K562 (cell line): ENCODE measurements at regions not wholly inside any gene's neighbourhood (a gene's known extent, or its start where the extent isn't known, plus 50 kb on each side); places are given as distances from the start of the nearest gene placed in this dataset.

Experiments
- ATAC-seq: fragments of 200-7000 bp; cut with Tn5 transposase; 3 replicates; pipeline ENCODE4 v1.9.1; 2020; ENCODE audit warnings: moderate library complexity
- BruUV-seq: library from RNA; stranded (reverse); fragments of 400-500 nt; replicated peaks from 2 replicates; lab custom pipeline; 2021; lab: Mats Ljungman, UMichigan
- CTCF ChIA-PET: fragments of 300-600 bp; formaldehyde crosslinking; extraction: SDS; loops from one replicate; lab custom pipeline; 2021; ENCODE audit warnings: low intra/inter-chr PET ratio; lab: Yijun Ruan, JAX
- POLR2A ChIA-PET: fragments of 300-600, 350-650 bp; sonication (Branson Sonifier 250); formaldehyde crosslinking; extraction: SDS; loops from one replicate; lab custom pipeline; 2021; ENCODE audit warnings: antibody characterized with exemption, inconsistent platforms; lab: Yijun Ruan, JAX
- DNase-seq, 4 experiments: peaks; one replicate each; pipeline versions ENCODE4 v3.0.0 to v3.0.0-alpha.2; 2011 to 2018; ENCODE audit warnings: low spot score in 3 of 4, mixed read lengths in 3 of 4; ENCODE audit errors: extremely low read depth in 1 of 4
- FAIRE-seq: peaks from 2 replicates; lab custom pipeline; 2011; peaks lifted over from hg19 to GRCh38; lab: Jason Lieb, UNC
- H2AFZ ChIP-seq: 2 replicates; pipeline ENCODE4 v1.6.0; 2011; ENCODE audit warnings: low read depth, low read length, control low read depth, inconsistent platforms
- H3K27ac ChIP-seq: fragments of 200-600 bp; 3 replicates; pipeline ENCODE4 v1.8.0; 2011; ENCODE audit warnings: low read depth, mild to moderate bottlenecking, control low read depth, inconsistent platforms, low read length, moderate library complexity, mixed read lengths; ENCODE audit errors: extremely low read depth
- H3K27me3 ChIP-seq, 2 experiments: fragments of 300-600 bp in 1 of 2; 2 replicates in 1 of 2; 3 replicates in 1 of 2; pipeline versions ENCODE4 v1.6.0 to v1.8.0; 2011; ENCODE audit warnings: inconsistent platforms in 2 of 2, low read length in 2 of 2, mild to moderate bottlenecking in 1 of 2, mixed read lengths in 1 of 2, moderate library complexity in 1 of 2; ENCODE audit not compliant: control insufficient read depth in 2 of 2, insufficient read depth in 2 of 2
- H3K36me3 ChIP-seq: fragments of 300-600 bp; 3 replicates; pipeline ENCODE4 v1.8.0; 2011; ENCODE audit warnings: mild to moderate bottlenecking, low read length, inconsistent platforms; ENCODE audit not compliant: control insufficient read depth, insufficient read depth
- H3K4me1 ChIP-seq, 2 experiments: fragments of 200-600 bp in 1 of 2; replicated peaks in 1 of 2; 2 replicates in 1 of 2; 3 replicates in 1 of 2; pipeline versions ENCODE4 v1.5.1 to v1.8.0; 2011; ENCODE audit warnings: inconsistent platforms in 2 of 2, low read length in 2 of 2, mild to moderate bottlenecking in 1 of 2, mixed read lengths in 1 of 2, moderate library complexity in 1 of 2; ENCODE audit not compliant: control insufficient read depth in 2 of 2, insufficient read depth in 2 of 2
- H3K4me2 ChIP-seq: 2 replicates; pipeline ENCODE4 v1.6.1; 2011; ENCODE audit warnings: low read length, control low read depth, inconsistent platforms, mixed read lengths; ENCODE audit not compliant: insufficient read depth
- H3K4me3 ChIP-seq: fragments of 200-600 bp; sonication (generic), shearing (Covaris generic); 2 replicates; pipeline ENCODE4 v1.5.1; 2016; ENCODE audit warnings: control low read depth, inconsistent platforms
- H3K79me2 ChIP-seq: fragments of 200-600 bp; 3 replicates; pipeline ENCODE4 v1.8.0; 2011; ENCODE audit warnings: low read length, inconsistent platforms; ENCODE audit not compliant: control insufficient read depth, insufficient read depth
- H3K9ac ChIP-seq, 2 experiments: 2 replicates each; pipeline versions ENCODE4 v1.6.0 to v1.6.1; 2011; ENCODE audit warnings: low read depth in 2 of 2, low read length in 2 of 2, control low read depth in 1 of 2, inconsistent platforms in 1 of 2, mild to moderate bottlenecking in 1 of 2, mixed read lengths in 1 of 2; ENCODE audit not compliant: insufficient read depth in 1 of 2
- H3K9me1 ChIP-seq: one replicate; pipeline ENCODE4 v1.6.0; 2011; ENCODE audit warnings: inconsistent platforms, mild to moderate bottlenecking, low read length, moderate library complexity; ENCODE audit not compliant: control insufficient read depth, insufficient read depth
- H3K9me3 ChIP-seq: replicated peaks from 2 replicates; pipeline ENCODE4 v1.5.1; 2011; ENCODE audit warnings: low read depth, low read length, inconsistent platforms; ENCODE audit not compliant: control insufficient read depth, insufficient read depth
- H4K20me1 ChIP-seq: replicated peaks from 2 replicates; pipeline ENCODE4 v1.6.1; 2011; ENCODE audit warnings: low read length, inconsistent platforms, mixed read lengths; ENCODE audit not compliant: control insufficient read depth, insufficient read depth
- CEBPG ChIP-seq, 3 experiments: fragments of 200-800 bp in 1 of 3; sonication (Bioruptor generic) in 1 of 3; sonication (generic) in 1 of 3; formaldehyde crosslinking in 1 of 3; IDR thresholded peaks in 2 of 3; conservative IDR thresholded peaks in 1 of 3; 2 replicates each; pipeline versions ENCODE4 v1.6.1 to v1.8.0; 2016 to 2022; ENCODE audit warnings: missing compliant biosample characterization in 2 of 3, missing genetic modification characterization in 2 of 3, mild to moderate bottlenecking in 1 of 3, missing genetic modification reagents in 1 of 3
- FOXJ2 ChIP-seq: fragments of 200-800 bp; sonication (Bioruptor generic); IDR thresholded peaks from 2 replicates; pipeline ENCODE4 v1.6.1; 2016; ENCODE audit warnings: missing genetic modification characterization, missing compliant biosample characterization
- HMGXB4 ChIP-seq: sonication (generic); formaldehyde crosslinking; IDR thresholded peaks from 2 replicates; pipeline ENCODE4 v1.8.1; 2023; ENCODE audit warnings: mild to moderate bottlenecking, missing genetic modification reagents
- MTA2 ChIP-seq: fragments of 450-650 bp; IDR thresholded peaks from 2 replicates; pipeline ENCODE4 v1.6.1; 2016; ENCODE audit warnings: low read depth
- PREB ChIP-seq: sonication (generic); formaldehyde crosslinking; IDR thresholded peaks from 2 replicates; pipeline ENCODE4 v1.8.1; 2023; ENCODE audit warnings: mild to moderate bottlenecking, missing genetic modification reagents
- TBP ChIP-seq: optimal IDR thresholded peaks from 2 replicates; pipeline ENCODE3; 2011; ENCODE audit warnings: low read depth, low read length, improper control_type of control experiment
- ZBTB7A ChIP-seq: IDR thresholded peaks from 2 replicates; pipeline ENCODE4 v1.6.1; 2011; ENCODE audit warnings: low read depth, mild to moderate bottlenecking, low read length, moderate library complexity, borderline replicate concordance; ENCODE audit not compliant: control insufficient read depth
- WGBS: fragments of 100-300 bp; shearing (Covaris generic); methylation state at CpG from one replicate; pipeline ENCODE4 v1.1.6; 2016; ENCODE audit warnings: low coverage, mixed read lengths; ENCODE audit not compliant: insufficient coverage; ENCODE audit errors: missing lambda C conversion rate; 5-methylcytosine and 5-hydroxymethylcytosine counted together
- in situ Hi-C: fragments of 300-500 bp; cut with MboI; formaldehyde crosslinking; loops from 4 replicates; pipeline ENCODE4 v1.15.0; 2018; ENCODE audit warnings: inconsistent platforms, mixed read lengths
- intact Hi-C: fragments of 100-400 bp; cut with micrococcal nuclease; formaldehyde crosslinking; loops from 2 replicates; pipeline ENCODE4 v1.14.2; 2022

GRCh38 chr6:101079696-101080270 is 198.7 kb upstream of the ASCC3 start:
- POLR2A ChIA-PET: no interaction called here
- H3K27me3 ChIP-seq: no peaks in the 10 kb centered on the region
- CTCF ChIA-PET: no interaction called here
- BruUV-seq: no TSS peak
- H3K9me1 ChIP-seq: no peaks in the 10 kb centered on the region
- H3K27ac ChIP-seq: no peak overlapping the region
- H2AFZ ChIP-seq: no peak overlapping the region
- H3K9ac ChIP-seq: no peak overlapping the region
- H3K4me2 ChIP-seq: no peak overlapping the region
- H3K9me3 ChIP-seq: no peaks in the 10 kb centered on the region
- intact Hi-C loops: no loop called here
- TF ChIP-seq FOXJ2 (tag) (no peak), ZBTB7A (no peak), HMGXB4 (CRISPR knock-in tag) (no peak), PREB (CRISPR knock-in tag) (no peak), TBP (no peak), MTA2 (no peak), CEBPG (CRISPR knock-in tag; IDR thresholded peaks at IDR 0.05) (no peak), CEBPG (tag; conservative IDR thresholded peaks at IDR 0.05 in 1 of 2, IDR thresholded peaks at IDR 0.05 in 1 of 2) (no peak)
- no peaks in the 10 kb centered on the region for H3K4me1 ChIP-seq
- no peak for ATAC-seq
- 0% methylated on average over 1 of the region's 1 CpG for WGBS
- H3K36me3 ChIP-seq: no peaks in the 10 kb centered on the region
- DNase-seq: no peak
- in situ Hi-C loops: no loop called here
- H3K79me2 ChIP-seq: no peaks in the 10 kb centered on the region
- no peaks in the 10 kb centered on the region for H4K20me1 ChIP-seq
- FAIRE-seq: no peak
- no peak overlapping the region for H3K4me3 ChIP-seq
